Natural killer cell treated with Interleukin-12 subunit alpha and Interleukin-12 subunit beta and Interleukin-15 and Interleukin-18, amount 100 ng/mL, for 72 hours (primary cell): ENCODE measurements at regions not wholly inside any gene's neighbourhood (a gene's known extent, or its start where the extent isn't known, plus 50 kb on each side); places are given as distances from the start of the nearest gene placed in this dataset.

Experiments
- ATAC-seq, 2 donors: fragments of 150-1000 bp; cut with Tn5 transposase in 1 of 2; sonication (Bioruptor Pico), chemical (Tn5 transposase) in 1 of 2; 2 replicates each; pipeline ENCODE4 v1.10.0; 2021
- DNase-seq: peaks from one replicate; pipeline ENCODE4 v3.0.0; 2022; ENCODE audit warnings: low spot score
- H3K27ac Mint-ChIP-seq, 2 donors: 1 replicate in 1 of 2; 2 replicates in 1 of 2; pipeline ENCODE4 v1.8.0; 2022; ENCODE audit warnings: mixed read lengths in 2 of 2, mild to moderate bottlenecking in 1 of 2, moderate library complexity in 1 of 2
- H3K27me3 Mint-ChIP-seq, 2 donors: 1 replicate in 1 of 2; 2 replicates in 1 of 2; pipeline ENCODE4 v1.8.0; 2022; ENCODE audit warnings: mixed read lengths in 2 of 2
- H3K36me3 Mint-ChIP-seq: one replicate; pipeline ENCODE4 v1.8.0; 2022; ENCODE audit warnings: mixed read lengths
- H3K4me1 Mint-ChIP-seq, 2 donors: 1 replicate in 1 of 2; 2 replicates in 1 of 2; pipeline ENCODE4 v1.8.0; 2022; ENCODE audit warnings: low read depth in 2 of 2, mixed read lengths in 2 of 2, mild to moderate bottlenecking in 1 of 2
- H3K4me3 Mint-ChIP-seq: one replicate; pipeline ENCODE4 v1.8.0; 2022; ENCODE audit warnings: mixed read lengths
- H3K9me3 Mint-ChIP-seq: 2 replicates; pipeline ENCODE4 v1.8.0; 2022; ENCODE audit warnings: mixed read lengths

DNA sequence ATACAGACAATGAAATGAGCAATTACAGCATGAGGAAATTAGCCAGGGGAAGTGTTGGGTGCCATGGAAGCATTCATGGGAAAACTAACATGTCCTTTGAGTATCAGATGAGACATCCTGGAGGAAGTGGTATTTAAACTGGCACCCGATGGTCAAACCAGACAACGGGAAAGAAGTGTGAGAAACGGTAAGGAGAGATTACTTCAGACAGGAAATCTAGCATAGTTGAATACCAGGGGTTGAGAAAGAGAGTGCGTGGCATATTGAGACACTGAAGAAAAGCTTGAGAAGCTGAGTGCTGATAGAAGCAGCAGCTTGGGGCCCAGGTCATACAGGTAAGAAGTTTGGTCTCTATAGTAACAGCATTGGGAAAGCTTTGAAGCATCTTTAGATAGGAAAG is 175.3 kb downstream of the C11orf87 start:
- Mint-ChIP-seq H3K4me1 (no peaks in the 10 kb centered on the region), H3K27ac (no peak overlapping the region), H3K4me3 (no peak overlapping the region), H3K9me3 (peaks cover 5% of the 10 kb centered on the region), H3K36me3 (no peaks in the 10 kb centered on the region), H3K27me3 (no peaks in the 10 kb centered on the region)
- no peak for ATAC-seq
- no peak for DNase-seq

GRCh38 chr11:109604481-109605400 is 182.8 kb downstream of the C11orf87 start:
- ATAC-seq (no peak), DNase-seq (no peak)
- no peak overlapping the region for H3K4me3 Mint-ChIP-seq
- H3K27me3 Mint-ChIP-seq: no peaks in the 10 kb centered on the region
- H3K36me3 Mint-ChIP-seq: no peaks in the 10 kb centered on the region
- H3K4me1 Mint-ChIP-seq: no peaks in the 10 kb centered on the region
- H3K9me3 Mint-ChIP-seq: peaks cover 3% of the 10 kb centered on the region
- H3K27ac Mint-ChIP-seq: no peak overlapping the region

DNA sequence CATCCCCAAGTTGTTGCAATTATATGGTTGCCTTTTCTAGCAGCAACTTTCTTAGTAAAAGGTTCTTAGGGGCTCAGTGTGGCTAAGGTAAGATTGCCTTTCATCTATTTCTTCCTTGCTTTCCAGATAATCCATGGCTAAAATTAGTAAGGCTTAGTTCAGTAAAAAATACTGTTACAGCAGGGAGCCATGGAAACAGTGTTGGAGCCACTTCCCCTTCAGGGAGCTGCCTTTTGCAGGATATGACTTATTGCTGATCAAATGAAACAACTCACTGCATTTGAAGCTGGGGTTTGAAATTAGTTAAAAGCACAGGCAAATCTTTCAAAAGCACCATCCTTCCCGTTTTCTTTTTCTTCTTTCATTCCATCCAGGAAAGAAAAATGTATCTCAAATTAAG is 184.3 kb downstream of the C11orf87 start:
- Mint-ChIP-seq H3K4me3 (no peak overlapping the region), H3K4me1 (no peaks in the 10 kb centered on the region), H3K9me3 (peaks cover 3% of the 10 kb centered on the region), H3K36me3 (no peaks in the 10 kb centered on the region), H3K27ac (no peak overlapping the region), H3K27me3 (no peaks in the 10 kb centered on the region)
- DNase-seq (no peak), ATAC-seq (no peak)

- no peak overlapping the region for H3K4me3 Mint-ChIP-seq
- ATAC-seq (no peak), DNase-seq (no peak)
- no peak overlapping the region for H3K27ac Mint-ChIP-seq
- H3K9me3 Mint-ChIP-seq: peaks cover 6% of the 10 kb centered on the region
- no peaks in the 10 kb centered on the region for H3K27me3 Mint-ChIP-seq
- no peaks in the 10 kb centered on the region for H3K4me1 Mint-ChIP-seq
- H3K36me3 Mint-ChIP-seq: no peaks in the 10 kb centered on the region
These were observed 187.6 kb downstream of the C11orf87 start for GRCh38 chr11:109609454-109610185.

DNA sequence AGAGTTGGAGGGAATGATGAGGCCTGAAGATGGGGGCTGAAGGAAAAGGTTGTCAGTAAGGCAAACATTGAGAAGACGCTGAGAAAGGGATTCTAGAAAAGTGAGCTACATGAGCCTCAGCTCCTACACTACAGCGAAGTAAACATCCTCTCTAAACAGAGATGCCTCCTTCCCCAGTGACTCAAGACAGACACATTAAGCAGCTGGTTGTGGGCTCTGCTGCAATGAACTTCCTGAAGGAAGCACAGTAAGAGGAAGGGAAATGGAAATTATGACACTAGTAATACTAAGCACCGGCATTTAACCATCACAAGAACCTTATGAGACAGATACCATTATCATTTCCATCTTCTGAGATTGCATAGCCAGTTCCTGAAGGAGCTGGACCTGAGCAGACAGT is 190.5 kb downstream of the C11orf87 start:
- no peak overlapping the region for H3K27ac Mint-ChIP-seq
- no peak for ATAC-seq
- no peak overlapping the region for H3K4me3 Mint-ChIP-seq
- no peak for DNase-seq
- H3K36me3 Mint-ChIP-seq: no peaks in the 10 kb centered on the region
- H3K27me3 Mint-ChIP-seq: no peaks in the 10 kb centered on the region
- no peaks in the 10 kb centered on the region for H3K4me1 Mint-ChIP-seq
- H3K9me3 Mint-ChIP-seq: peaks cover 3% of the 10 kb centered on the region

- Mint-ChIP-seq H3K9me3 (peaks cover 16% of the 10 kb centered on the region), H3K27me3 (no peaks in the 10 kb centered on the region), H3K27ac (no peak overlapping the region), H3K36me3 (no peaks in the 10 kb centered on the region), H3K4me1 (no peaks in the 10 kb centered on the region), H3K4me3 (no peak overlapping the region)
- no peak for DNase-seq
- no peak for ATAC-seq
These were observed 197.5 kb downstream of the C11orf87 start for GRCh38 chr11:109619498-109619897.

GRCh38 chr11:109629734-109630133 is 207.7 kb downstream of the C11orf87 start:
- DNase-seq (no peak), ATAC-seq (no peak)
- Mint-ChIP-seq H3K36me3 (peaks cover 9% of the 10 kb centered on the region), H3K27ac (no peak overlapping the region), H3K4me3 (no peak overlapping the region), H3K9me3 (peaks cover 16% of the 10 kb centered on the region), H3K27me3 (no peaks in the 10 kb centered on the region), H3K4me1 (no peaks in the 10 kb centered on the region)

- DNase-seq (no peak), ATAC-seq (no peak)
- Mint-ChIP-seq H3K36me3 (no peaks in the 10 kb centered on the region), H3K4me3 (no peak overlapping the region), H3K4me1 (no peaks in the 10 kb centered on the region), H3K27me3 (no peaks in the 10 kb centered on the region), H3K27ac (no peak overlapping the region), H3K9me3 (peaks cover 9% of the 10 kb centered on the region)
These were observed 219.6 kb downstream of the C11orf87 start for GRCh38 chr11:109641549-109641948.

GRCh38 chr11:109644152-109644551 is 222.2 kb downstream of the C11orf87 start:
- no peak overlapping the region for H3K27ac Mint-ChIP-seq
- no peak for DNase-seq
- no peak overlapping the region for H3K4me3 Mint-ChIP-seq
- H3K27me3 Mint-ChIP-seq: no peaks in the 10 kb centered on the region
- H3K4me1 Mint-ChIP-seq: no peaks in the 10 kb centered on the region
- H3K9me3 Mint-ChIP-seq: peaks cover 3% of the 10 kb centered on the region
- ATAC-seq: no peak
- no peaks in the 10 kb centered on the region for H3K36me3 Mint-ChIP-seq

GRCh38 chr11:109648804-109649203 is 226.8 kb downstream of the C11orf87 start:
- no peak overlapping the region for H3K4me3 Mint-ChIP-seq
- H3K36me3 Mint-ChIP-seq: no peaks in the 10 kb centered on the region
- ATAC-seq: no peak
- no peaks in the 10 kb centered on the region for H3K27me3 Mint-ChIP-seq
- no peaks in the 10 kb centered on the region for H3K4me1 Mint-ChIP-seq
- H3K27ac Mint-ChIP-seq: no peak overlapping the region
- peaks cover 8% of the 10 kb centered on the region for H3K9me3 Mint-ChIP-seq
- no peak for DNase-seq

GRCh38 chr11:109654091-109654490 is 232.1 kb downstream of the C11orf87 start:
- no peak overlapping the region for H3K4me3 Mint-ChIP-seq
- no peaks in the 10 kb centered on the region for H3K27me3 Mint-ChIP-seq
- DNase-seq (no peak), ATAC-seq (no peak)
- H3K27ac Mint-ChIP-seq: no peak overlapping the region
- H3K36me3 Mint-ChIP-seq: no peaks in the 10 kb centered on the region
- H3K4me1 Mint-ChIP-seq: no peaks in the 10 kb centered on the region
- peaks cover 17% of the 10 kb centered on the region for H3K9me3 Mint-ChIP-seq

GRCh38 chr11:109658190-109658589 is 236.2 kb downstream of the C11orf87 start:
- Mint-ChIP-seq H3K4me1 (no peaks in the 10 kb centered on the region), H3K27me3 (no peaks in the 10 kb centered on the region), H3K36me3 (no peaks in the 10 kb centered on the region), H3K27ac (no peak overlapping the region), H3K9me3 (peaks cover 9% of the 10 kb centered on the region), H3K4me3 (no peak overlapping the region)
- DNase-seq: no peak
- no peak for ATAC-seq

GRCh38 chr11:109667719-109668118 is 245.7 kb downstream of the C11orf87 start:
- DNase-seq: no peak
- ATAC-seq: no peak
- no peaks in the 10 kb centered on the region for H3K27me3 Mint-ChIP-seq
- H3K9me3 Mint-ChIP-seq: peaks cover 8% of the 10 kb centered on the region
- H3K4me1 Mint-ChIP-seq: no peaks in the 10 kb centered on the region
- H3K36me3 Mint-ChIP-seq: no peaks in the 10 kb centered on the region
- H3K27ac Mint-ChIP-seq: no peak overlapping the region
- H3K4me3 Mint-ChIP-seq: no peak overlapping the region

GRCh38 chr11:109668973-109669634 is 247.1 kb downstream of the C11orf87 start:
- no peaks in the 10 kb centered on the region for H3K27me3 Mint-ChIP-seq
- H3K4me1 Mint-ChIP-seq: no peaks in the 10 kb centered on the region
- peaks cover 5% of the 10 kb centered on the region for H3K9me3 Mint-ChIP-seq
- DNase-seq (no peak), ATAC-seq (no peak)
- H3K27ac Mint-ChIP-seq: no peak overlapping the region
- H3K4me3 Mint-ChIP-seq: no peak overlapping the region
- no peaks in the 10 kb centered on the region for H3K36me3 Mint-ChIP-seq
